ENCODE measurements at regions not wholly inside any gene's neighbourhood (a gene's known extent, or its start where the extent isn't known, plus 50 kb on each side); places are given as distances from the start of the nearest gene placed in this dataset.

GRCh38 chr17:56740481-56740880 lies 93.2 kb downstream of the C17orf67 start:
- no peak overlapping the region for H3K4me2 ChIP-seq (ENCODE audit: unreplicated experiment)
- H3K4me1 ChIP-seq (ENCODE audit: insufficient read depth): peaks cover 8% of the 10 kb centered on the region
- no peaks in the 10 kb centered on the region for H3K36me3 ChIP-seq (ENCODE audit: low read depth)
- H4K20me1 ChIP-seq (ENCODE audit: insufficient read depth): no peaks in the 10 kb centered on the region
- H3F3A ChIP-seq (ENCODE audit: insufficient read depth): no peaks in the 10 kb centered on the region
- H3K27me3 ChIP-seq (replicated peaks; ENCODE audit: insufficient read depth): 0 out of 2 replicates have a peak, but pooled peaks cover 3% of the 10 kb centered on the region
- no peaks in the 10 kb centered on the region for H3K79me2 ChIP-seq (ENCODE audit: insufficient read depth)
- no peak overlapping the region for H2AFZ ChIP-seq
- TF ChIP-seq EZH2 (IDR thresholded peaks at IDR 0.05; ENCODE audit: insufficient read depth, poor library complexity, severe bottlenecking) (no peak), EZH2phosphoT487 (IDR thresholded peaks at IDR 0.05; ENCODE audit: insufficient read depth, low read depth) (no peak)
- no peaks in the 10 kb centered on the region for H3K9me2 ChIP-seq (ENCODE audit: insufficient read depth)
- H3K4me3 ChIP-seq: no peak overlapping the region
- H3K9ac ChIP-seq: no peak overlapping the region
- H3K9me3 ChIP-seq (ENCODE audit: low read depth): no peaks in the 10 kb centered on the region
- DNase-seq: no peak
- WGBS, 2 experiments (ENCODE audit: low coverage in 1 of 2, low lambda C conversion rate in 2 of 2, missing lambda C conversion rate in 2 of 2): 61 to 63% methylated on average over 3 of the region's 3 CpGs
- in situ Hi-C loops (cut with MboI): no loop called here
- H3K27ac ChIP-seq: no peak overlapping the region
